Pancreas (tissue), 10 donors: ENCODE measurements at regions not wholly inside any gene's neighbourhood (a gene's known extent, or its start where the extent isn't known, plus 50 kb on each side); places are given as distances from the start of the nearest gene placed in this dataset.
A peak's percentile ranks its signal among the peaks of the same experiment; 100 is the strongest.

Experiments used
- ATAC-seq, 4 donors: fragments of 200-7000 bp; cut with Tn5 transposase; one replicate each; pipeline versions ENCODE4 v1.8.0 to v1.9.1; 2020; ENCODE audit warnings: mild to moderate bottlenecking in 4 of 4, moderate library complexity in 4 of 4
- DNase-seq, 6 donors: peaks; one replicate each; pipeline ENCODE4 v3.0.0-alpha.2; 2020
- FAIRE-seq: peaks from 2 replicates; lab custom pipeline; 2012; peaks lifted over from hg19 to GRCh38; lab: Jason Lieb, UNC
- H3K27ac ChIP-seq, 4 donors: fragments of 200-600 bp; sonication (generic); 1 replicate in 3 of 4; 2 replicates in 1 of 4; pipeline versions ENCODE4 v1.5.0 to v1.8.0; 2020
- H3K27me3 ChIP-seq, 4 donors: fragments of 200-600 bp; one replicate each; pipeline ENCODE4 v1.8.0; 2021
- H3K36me3 ChIP-seq, 3 donors: fragments of 200-600 bp; sonication (generic) in 1 of 3; one replicate each; pipeline versions ENCODE4 v1.5.0 to v1.8.0; 2020 to 2021
- H3K4me1 ChIP-seq, 3 donors: fragments of 200-600 bp; one replicate each; pipeline ENCODE4 v1.8.0; 2021
- H3K4me3 ChIP-seq, 4 donors: fragments of 200-600 bp; sonication (generic) in 2 of 4; one replicate each; pipeline versions ENCODE4 v1.5.0 to v1.8.0; 2020 to 2021
- H3K9me3 ChIP-seq, 4 donors: fragments of 200-600 bp; one replicate each; pipeline ENCODE4 v1.8.0; 2021
- WGBS, 2 donors: extraction: QIAGEN DNeasy Blood & Tissue Kit; methylation state at CpG; one replicate each; pipeline ENCODE4 v1.1.7; 2013; 5-methylcytosine and 5-hydroxymethylcytosine counted together
- intact Hi-C, 3 donors: fragments of 100-400 bp; cut with DNase I; formaldehyde crosslinking; loops; one replicate each; pipeline versions ENCODE4 v1.11.1 to v1.14.2; 2022
- TF ChIP-seq, protein P1 (sequence below), 4 donors: fragments of 200-600 bp; sonication (generic) in 3 of 4; IDR thresholded peaks; one replicate each; pipeline versions ENCODE4 v1.5.0 to v1.8.0; 2021; ENCODE audit warnings: antibody characterized with exemption in 4 of 4
- donor health status: healthy with polysubstance abuse.
- donor health status: DM: no; HTN: no; CAD: no; lungs with moderate emphysema.
- donor health status: DM: no; HTN: no; CAD: no.
- donor health status: control.
- donor health status: control.
- donor health status: Bipolar disorder and iron deficiency.
- donor health status: DM: yes; HTN: yes; CAD: no.
- donor health status: DM: no; HTN: no; CAD: no.
- donor health status: DM: no; HTN: no; CAD: no.
- donor health status: DM: yes; HTN: yes; CAD: no.

DNA sequence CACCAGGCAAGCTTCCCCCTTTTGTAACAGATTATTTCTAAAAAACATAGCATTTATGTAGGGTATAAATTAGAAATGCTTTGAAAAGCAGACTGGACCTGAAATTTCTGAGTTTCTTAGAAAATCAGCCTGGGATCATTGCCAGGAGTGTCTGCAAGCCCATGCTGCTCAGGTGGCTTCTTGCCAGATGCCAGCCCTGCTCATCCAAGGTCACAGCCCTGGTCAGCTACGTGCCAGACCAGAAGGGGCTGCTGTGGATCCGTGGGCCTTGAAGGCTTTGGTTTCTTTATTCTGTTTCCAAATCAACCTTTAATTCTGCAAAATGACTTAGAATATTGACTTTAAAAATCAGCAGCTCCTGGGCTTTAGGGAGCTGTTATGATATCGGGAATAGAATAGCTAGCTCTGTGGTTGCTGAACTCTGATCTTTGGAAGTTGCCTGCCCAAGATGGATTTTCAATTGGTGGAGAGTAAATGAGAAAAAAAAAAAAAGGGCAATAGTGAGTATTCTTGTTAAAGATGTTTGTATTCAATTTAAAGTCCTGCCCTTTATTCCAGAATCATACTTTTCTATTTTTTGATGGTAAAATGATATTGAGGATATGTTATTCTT is 370.1 kb upstream of the ONECUT1 start:
- no peak for FAIRE-seq
- peaks cover 0 to 9% (median 9%) of the 10 kb centered on the region in 3 donors for H3K4me1 ChIP-seq
- peak; percentile 44 to 81 (median 62) for DNase-seq
- WGBS, 2 donors, result 9% methylated on average over 3 of the region's 3 CpGs
- no peaks in the 10 kb centered on the region for H3K27me3 ChIP-seq
- intact Hi-C loops, result no loop called here
- ATAC-seq, result peak in 3 of 4 donors; percentile 54 to 75 (median 74)
- H3K9me3 ChIP-seq, result peaks cover 0 to 3% (median 0%) of the 10 kb centered on the region in 4 donors
- no peak overlapping the region for H3K27ac ChIP-seq
- H3K36me3 ChIP-seq, result no peaks in the 10 kb centered on the region
- no peak overlapping the region for H3K4me3 ChIP-seq
- TF ChIP-seq, protein P1, sequence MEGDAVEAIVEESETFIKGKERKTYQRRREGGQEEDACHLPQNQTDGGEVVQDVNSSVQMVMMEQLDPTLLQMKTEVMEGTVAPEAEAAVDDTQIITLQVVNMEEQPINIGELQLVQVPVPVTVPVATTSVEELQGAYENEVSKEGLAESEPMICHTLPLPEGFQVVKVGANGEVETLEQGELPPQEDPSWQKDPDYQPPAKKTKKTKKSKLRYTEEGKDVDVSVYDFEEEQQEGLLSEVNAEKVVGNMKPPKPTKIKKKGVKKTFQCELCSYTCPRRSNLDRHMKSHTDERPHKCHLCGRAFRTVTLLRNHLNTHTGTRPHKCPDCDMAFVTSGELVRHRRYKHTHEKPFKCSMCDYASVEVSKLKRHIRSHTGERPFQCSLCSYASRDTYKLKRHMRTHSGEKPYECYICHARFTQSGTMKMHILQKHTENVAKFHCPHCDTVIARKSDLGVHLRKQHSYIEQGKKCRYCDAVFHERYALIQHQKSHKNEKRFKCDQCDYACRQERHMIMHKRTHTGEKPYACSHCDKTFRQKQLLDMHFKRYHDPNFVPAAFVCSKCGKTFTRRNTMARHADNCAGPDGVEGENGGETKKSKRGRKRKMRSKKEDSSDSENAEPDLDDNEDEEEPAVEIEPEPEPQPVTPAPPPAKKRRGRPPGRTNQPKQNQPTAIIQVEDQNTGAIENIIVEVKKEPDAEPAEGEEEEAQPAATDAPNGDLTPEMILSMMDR (IDR thresholded peaks at IDR 0.05), result no peak

DNA sequence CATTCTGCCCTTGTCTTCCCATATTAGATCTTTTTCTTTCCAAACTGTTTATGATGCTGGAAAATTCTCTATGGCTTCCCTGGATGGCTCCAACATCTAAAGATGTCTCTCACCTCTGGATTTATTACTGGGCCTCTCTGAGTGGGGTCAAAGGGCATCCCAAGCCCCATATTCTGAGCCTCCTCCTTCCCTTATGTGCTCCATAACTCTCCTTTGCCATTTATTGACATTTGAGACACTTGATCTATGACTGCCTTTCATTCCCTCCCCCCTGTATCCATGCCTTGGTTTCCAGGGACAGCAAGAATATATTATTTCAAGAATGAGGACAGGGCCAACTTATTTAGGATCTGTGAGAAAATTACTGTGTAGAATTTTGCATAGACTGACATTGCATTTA is 369.3 kb upstream of the ONECUT1 start:
- DNase-seq (no peak), ATAC-seq (no peak), FAIRE-seq (no peak)
- Histone ChIP-seq H3K36me3 (no peaks in the 10 kb centered on the region), H3K4me3 (no peak overlapping the region), H3K27ac (no peak overlapping the region), H3K4me1 (peaks cover 0 to 9% (median 9%) of the 10 kb centered on the region in 3 donors), H3K9me3 (peaks cover 0 to 3% (median 0%) of the 10 kb centered on the region in 4 donors), H3K27me3 (no peaks in the 10 kb centered on the region)
- TF ChIP-seq, protein P1 (IDR thresholded peaks at IDR 0.05), result no peak
- intact Hi-C loops, result no loop called here

DNA sequence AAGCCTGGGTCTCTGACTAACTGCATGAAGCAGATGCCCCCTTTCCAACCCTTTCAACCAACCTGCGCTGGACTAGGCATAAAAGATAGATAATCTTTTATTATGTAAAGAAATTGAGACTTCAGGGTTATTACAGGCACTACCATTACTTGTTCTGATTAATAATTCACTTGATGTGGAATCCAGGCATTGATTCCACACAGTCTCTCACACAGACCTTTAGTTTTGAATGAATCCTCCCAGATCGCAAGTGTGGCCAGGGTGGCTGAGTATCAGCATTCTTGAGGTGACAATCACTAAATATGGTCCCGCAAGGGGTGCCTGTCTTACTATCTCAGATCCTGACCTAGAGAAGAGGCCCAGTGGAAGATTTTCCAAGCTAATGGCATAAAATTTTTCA is 368.9 kb upstream of the ONECUT1 start:
- Histone ChIP-seq H3K27me3 (no peaks in the 10 kb centered on the region), H3K4me3 (no peak overlapping the region), H3K9me3 (peaks cover 0 to 3% (median 0%) of the 10 kb centered on the region in 4 donors), H3K4me1 (peaks cover 0 to 9% (median 9%) of the 10 kb centered on the region in 3 donors), H3K27ac (no peak overlapping the region), H3K36me3 (no peaks in the 10 kb centered on the region)
- ATAC-seq (no peak), FAIRE-seq (no peak), DNase-seq (no peak)
- TF ChIP-seq, protein P1 (IDR thresholded peaks at IDR 0.05), result no peak
- WGBS, 2 donors, result 60 to 64% methylated on average over 3 of the region's 3 CpGs
- intact Hi-C loops, result no loop called here

DNA sequence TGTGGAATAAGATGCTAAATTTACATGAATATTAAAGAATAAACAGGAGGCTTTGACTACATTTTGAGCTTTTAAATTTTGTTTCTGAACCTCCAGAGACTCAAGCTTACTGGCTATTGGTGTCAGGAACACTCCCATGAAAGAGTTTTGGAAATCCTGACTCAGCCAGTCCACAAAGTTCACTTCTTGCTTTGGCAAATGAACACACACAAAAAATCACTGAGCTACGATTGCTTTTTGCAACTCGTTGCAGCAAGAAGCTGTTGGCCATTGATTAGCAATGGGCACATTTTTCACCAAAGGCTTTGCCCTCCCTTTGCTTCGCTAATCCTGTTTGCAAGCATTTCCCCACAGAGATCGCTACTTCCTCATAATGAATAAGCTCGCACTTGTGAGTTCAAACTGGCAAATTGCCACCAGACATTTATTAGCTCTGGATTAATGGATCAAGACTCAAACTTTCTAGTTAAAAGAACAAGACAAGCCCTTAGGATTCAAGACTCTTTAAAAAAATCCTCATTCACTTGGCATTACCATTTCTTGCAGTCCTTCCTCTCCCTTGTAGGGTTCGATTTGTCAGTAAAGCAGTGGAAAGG is 343.2 kb upstream of the ONECUT1 start:
- no peaks in the 10 kb centered on the region for H3K4me1 ChIP-seq
- H3K36me3 ChIP-seq, result no peaks in the 10 kb centered on the region
- TF ChIP-seq, protein P1 (IDR thresholded peaks at IDR 0.05), result no peak
- H3K27me3 ChIP-seq, result no peaks in the 10 kb centered on the region
- FAIRE-seq, result no peak
- ATAC-seq, result peak in 1 of 4 donors; percentile 47
- WGBS, 2 donors, result 56 to 68% methylated on average over 6 of the region's 6 CpGs
- H3K4me3 ChIP-seq, result no peak overlapping the region
- intact Hi-C loops, result no loop called here
- H3K9me3 ChIP-seq, result no peaks in the 10 kb centered on the region
- no peak for DNase-seq
- H3K27ac ChIP-seq, result no peak overlapping the region

DNA sequence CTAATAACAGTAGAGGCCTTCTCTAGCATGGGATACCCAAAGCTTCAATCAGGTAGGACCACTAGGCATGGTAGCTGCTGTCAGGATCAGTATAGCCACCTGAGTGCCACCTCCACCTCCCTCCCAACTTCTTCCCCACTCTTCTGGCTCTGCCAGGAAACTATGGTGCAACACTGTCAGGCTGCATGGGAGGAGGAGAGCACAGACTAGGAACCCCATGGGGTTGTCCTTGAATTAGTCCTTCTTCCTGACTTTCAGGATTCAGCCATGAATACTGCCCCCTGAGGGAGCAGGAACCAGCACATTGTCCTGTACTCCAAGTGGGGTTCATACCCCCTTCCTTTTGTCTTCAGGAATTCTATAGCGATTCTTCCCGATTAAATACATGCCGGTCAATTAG is 340.8 kb upstream of the ONECUT1 start:
- ATAC-seq, result no peak
- H3K27me3 ChIP-seq, result no peaks in the 10 kb centered on the region
- FAIRE-seq, result no peak
- no peak for DNase-seq
- intact Hi-C loops, result no loop called here
- no peak overlapping the region for H3K27ac ChIP-seq
- no peaks in the 10 kb centered on the region for H3K36me3 ChIP-seq
- WGBS, 2 donors, result 98 to 100% methylated on average over 3 of the region's 3 CpGs
- TF ChIP-seq, protein P1 (IDR thresholded peaks at IDR 0.05), result no peak
- H3K4me1 ChIP-seq, result no peaks in the 10 kb centered on the region
- H3K9me3 ChIP-seq, result no peaks in the 10 kb centered on the region
- H3K4me3 ChIP-seq, result no peak overlapping the region
